Type B pancreatic cell (in vitro differentiated cells): ENCODE measurements at regions not wholly inside any gene's neighbourhood (a gene's known extent, or its start where the extent isn't known, plus 50 kb on each side); places are given as distances from the start of the nearest gene placed in this dataset.
"Not testable (repeated sequence)": the region's sequence is repeated elsewhere in the genome, so short reads cannot be mapped to it uniquely, and the experiment has no call there.

Source experiments
- DNase-seq: peaks from one replicate; pipeline ENCODE4 v3.0.0; 2021; ENCODE audit warnings: mixed read lengths; ENCODE audit not compliant: unreplicated experiment; ENCODE audit errors: extremely low spot score
- H3K27ac Mint-ChIP-seq: 2 replicates; pipeline ENCODE4 v1.8.0; 2021; ENCODE audit warnings: mild to moderate bottlenecking, mixed read lengths
- H3K27me3 Mint-ChIP-seq: 2 replicates; pipeline ENCODE4 v1.8.0; 2021; ENCODE audit warnings: mixed read lengths
- H3K36me3 Mint-ChIP-seq: 2 replicates; pipeline ENCODE4 v1.8.0; 2021; ENCODE audit warnings: mixed read lengths
- H3K4me1 Mint-ChIP-seq: one replicate; pipeline ENCODE4 v1.8.0; 2021; ENCODE audit warnings: mixed read lengths; ENCODE audit not compliant: unreplicated experiment
- H3K4me3 Mint-ChIP-seq: 2 replicates; pipeline ENCODE4 v1.8.0; 2021; ENCODE audit warnings: mild to moderate bottlenecking, mixed read lengths
- H3K9me3 Mint-ChIP-seq: 2 replicates; pipeline ENCODE4 v1.8.0; 2021; ENCODE audit warnings: mixed read lengths
- CTCF ChIP-seq: fragments of 200-600 bp; sonication (generic); conservative IDR thresholded peaks from 2 replicates; pipeline ENCODE4 v1.5.0; 2021; ENCODE audit warnings: antibody characterized with exemption, mild to moderate bottlenecking

DNA sequence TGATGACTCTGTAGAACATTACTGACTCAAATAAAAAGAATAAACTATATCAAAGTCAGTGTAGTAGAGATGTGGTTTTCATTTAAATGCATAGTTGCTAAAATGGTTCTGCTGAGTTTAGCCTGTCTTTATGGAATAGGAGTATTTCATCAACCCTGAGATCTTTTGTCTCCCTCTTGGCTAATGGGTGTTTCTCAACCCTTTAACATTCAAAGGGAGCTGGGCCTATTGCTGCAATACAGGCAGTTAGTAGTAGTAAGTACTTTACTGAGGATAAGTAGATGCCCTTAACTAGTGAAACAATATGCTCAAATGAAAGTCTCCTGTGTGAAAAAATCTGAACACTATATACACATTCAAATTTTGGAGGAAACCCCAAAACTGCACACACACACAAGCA is 184.7 kb upstream of the TTC14 start:
- TF ChIP-seq CTCF, result no peak
- DNase-seq, result no peak
- no peaks in the 10 kb centered on the region for H3K36me3 Mint-ChIP-seq
- no peaks in the 10 kb centered on the region for H3K27me3 Mint-ChIP-seq
- H3K9me3 Mint-ChIP-seq, result peaks cover 5% of the 10 kb centered on the region
- H3K4me3 Mint-ChIP-seq, result no peak overlapping the region
- no peaks in the 10 kb centered on the region for H3K4me1 Mint-ChIP-seq
- no peak overlapping the region for H3K27ac Mint-ChIP-seq

DNA sequence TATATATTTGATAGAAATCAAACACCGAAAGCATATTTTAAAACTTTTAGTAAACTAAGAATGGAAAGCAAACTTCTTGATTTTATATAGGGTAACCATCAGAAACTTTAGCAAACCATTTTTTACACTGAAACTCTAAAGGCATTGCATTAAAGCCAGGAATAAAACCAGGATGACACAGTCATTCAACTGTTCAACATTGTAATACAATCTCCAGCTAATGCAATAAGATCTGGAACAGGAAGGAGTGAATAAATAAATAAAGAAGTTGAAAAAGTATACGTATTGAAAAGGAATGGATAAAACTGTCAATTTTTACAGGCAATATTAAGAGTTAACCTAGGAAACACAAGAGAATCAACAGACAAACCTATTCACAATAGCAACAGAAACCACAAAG is 181.9 kb upstream of the TTC14 start:
- no peak overlapping the region for H3K4me3 Mint-ChIP-seq
- no peak for TF ChIP-seq CTCF
- no peaks in the 10 kb centered on the region for H3K27me3 Mint-ChIP-seq
- peaks cover 5% of the 10 kb centered on the region for H3K9me3 Mint-ChIP-seq
- no peaks in the 10 kb centered on the region for H3K36me3 Mint-ChIP-seq
- DNase-seq, result no peak
- no peaks in the 10 kb centered on the region for H3K4me1 Mint-ChIP-seq
- H3K27ac Mint-ChIP-seq, result no peak overlapping the region

DNA sequence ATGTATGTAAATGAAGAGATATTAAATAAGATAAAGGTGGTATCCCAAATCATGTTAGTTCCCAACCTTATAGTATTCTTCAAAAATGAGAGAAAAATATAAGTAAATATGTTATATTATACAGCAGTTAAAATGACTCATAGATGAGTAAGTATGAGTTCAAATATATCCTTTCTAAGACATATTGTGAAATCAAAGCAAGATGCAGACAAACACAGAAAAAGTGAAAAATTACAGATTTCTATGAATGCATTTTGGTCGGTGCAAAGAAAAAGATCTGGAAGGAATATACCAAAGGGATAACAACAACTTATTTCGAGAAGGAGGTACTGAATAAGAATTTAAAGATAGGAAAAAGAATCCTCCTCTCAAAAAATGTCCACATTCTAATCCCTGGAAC is 181.2 kb upstream of the TTC14 start:
- H3K9me3 Mint-ChIP-seq, result peaks cover 5% of the 10 kb centered on the region
- no peaks in the 10 kb centered on the region for H3K4me1 Mint-ChIP-seq
- no peak for TF ChIP-seq CTCF
- no peak overlapping the region for H3K4me3 Mint-ChIP-seq
- H3K36me3 Mint-ChIP-seq, result no peaks in the 10 kb centered on the region
- no peak for DNase-seq
- H3K27me3 Mint-ChIP-seq, result no peaks in the 10 kb centered on the region
- no peak overlapping the region for H3K27ac Mint-ChIP-seq

DNA sequence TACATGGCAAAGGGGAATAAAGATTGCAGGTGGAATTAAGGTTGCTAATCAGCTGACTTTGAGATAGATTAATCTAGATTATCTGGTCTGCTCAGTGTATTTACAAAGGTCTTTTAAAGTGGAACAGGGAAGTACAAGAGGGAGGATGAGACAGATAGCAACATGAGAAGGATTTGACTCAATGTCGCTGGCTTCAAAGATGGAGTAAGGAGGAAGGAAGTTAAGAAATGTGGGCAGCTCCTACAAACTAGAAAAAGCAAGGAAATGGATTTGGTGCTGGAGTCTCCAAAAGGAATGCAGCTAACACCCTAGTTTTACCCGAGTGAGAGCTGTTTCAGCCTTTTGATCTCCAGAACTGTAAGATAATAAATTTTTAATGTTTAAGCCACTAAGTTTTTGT is 180.7 kb upstream of the TTC14 start:
- H3K4me1 Mint-ChIP-seq, result no peaks in the 10 kb centered on the region

GRCh38 chr3:180421721-180422120 is 180.2 kb upstream of the TTC14 start:
- Mint-ChIP-seq H3K36me3 (no peaks in the 10 kb centered on the region), H3K4me1 (no peaks in the 10 kb centered on the region), H3K27me3 (no peaks in the 10 kb centered on the region), H3K27ac (no peak overlapping the region), H3K9me3 (peaks cover 5% of the 10 kb centered on the region), H3K4me3 (no peak overlapping the region)
- no peak for DNase-seq
- TF ChIP-seq CTCF, result no peak

More for the DNA sequence above, 180.7 kb upstream of the TTC14 start:
- no peaks in the 10 kb centered on the region for H3K27me3 Mint-ChIP-seq
- DNase-seq, result no peak
- no peaks in the 10 kb centered on the region for H3K36me3 Mint-ChIP-seq
- no peak overlapping the region for H3K27ac Mint-ChIP-seq
- no peak overlapping the region for H3K4me3 Mint-ChIP-seq
- no peak for TF ChIP-seq CTCF
- peaks cover 5% of the 10 kb centered on the region for H3K9me3 Mint-ChIP-seq

DNA sequence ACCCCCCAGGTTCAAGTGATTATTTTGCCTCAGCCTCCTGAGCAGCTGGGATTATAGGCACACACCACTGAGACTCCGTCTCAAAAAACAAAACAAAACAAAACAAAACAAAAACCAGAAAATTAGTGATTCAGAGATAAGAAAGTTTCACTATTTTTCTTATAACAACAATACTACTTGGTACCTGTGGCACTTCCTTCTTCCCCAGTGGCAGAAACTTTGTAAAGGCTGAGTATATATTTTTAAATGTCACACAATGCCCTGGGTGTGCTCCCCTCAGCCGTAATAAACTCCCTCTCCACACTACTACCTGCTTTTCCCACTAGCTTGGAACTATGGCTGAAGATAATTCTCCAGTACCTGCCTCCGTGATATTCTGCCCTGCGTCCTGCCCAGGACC is 177.7 kb upstream of the TTC14 start:
- not testable (repeated sequence) for H3K36me3 Mint-ChIP-seq, H3K9me3 Mint-ChIP-seq, H3K4me3 Mint-ChIP-seq, DNase-seq, H3K27ac Mint-ChIP-seq, H3K4me1 Mint-ChIP-seq, H3K27me3 Mint-ChIP-seq
